Keratinocyte (primary cell): ENCODE measurements at regions not wholly inside any gene's neighbourhood (a gene's known extent, or its start where the extent isn't known, plus 50 kb on each side); places are given as distances from the start of the nearest gene placed in this dataset.

Experiments
- EZH2 ChIP-seq: IDR thresholded peaks from one replicate; pipeline ENCODE4 v1.6.1; 2012; ENCODE audit warnings: inconsistent platforms, mild to moderate bottlenecking, low read length, moderate library complexity
- TF ChIP-seq, protein P1 (sequence below), 3 experiments: IDR thresholded peaks in 1 of 3; conservative IDR thresholded peaks in 1 of 3; optimal IDR thresholded peaks in 1 of 3; 2 replicates in 2 of 3; 3 replicates in 1 of 3; pipeline versions ENCODE3 to v1.5.1; 2011; ENCODE audit warnings: low read length in 3 of 3, mild to moderate bottlenecking in 3 of 3, moderate library complexity in 2 of 3, control low read depth in 1 of 3, inconsistent platforms in 1 of 3; ENCODE audit not compliant: insufficient read depth in 2 of 3; ENCODE audit errors: extremely low read depth in 1 of 3

GRCh38 chr4:125591290-125591689 is 276.5 kb downstream of the FAT4 start:
- TF ChIP-seq, protein P1, sequence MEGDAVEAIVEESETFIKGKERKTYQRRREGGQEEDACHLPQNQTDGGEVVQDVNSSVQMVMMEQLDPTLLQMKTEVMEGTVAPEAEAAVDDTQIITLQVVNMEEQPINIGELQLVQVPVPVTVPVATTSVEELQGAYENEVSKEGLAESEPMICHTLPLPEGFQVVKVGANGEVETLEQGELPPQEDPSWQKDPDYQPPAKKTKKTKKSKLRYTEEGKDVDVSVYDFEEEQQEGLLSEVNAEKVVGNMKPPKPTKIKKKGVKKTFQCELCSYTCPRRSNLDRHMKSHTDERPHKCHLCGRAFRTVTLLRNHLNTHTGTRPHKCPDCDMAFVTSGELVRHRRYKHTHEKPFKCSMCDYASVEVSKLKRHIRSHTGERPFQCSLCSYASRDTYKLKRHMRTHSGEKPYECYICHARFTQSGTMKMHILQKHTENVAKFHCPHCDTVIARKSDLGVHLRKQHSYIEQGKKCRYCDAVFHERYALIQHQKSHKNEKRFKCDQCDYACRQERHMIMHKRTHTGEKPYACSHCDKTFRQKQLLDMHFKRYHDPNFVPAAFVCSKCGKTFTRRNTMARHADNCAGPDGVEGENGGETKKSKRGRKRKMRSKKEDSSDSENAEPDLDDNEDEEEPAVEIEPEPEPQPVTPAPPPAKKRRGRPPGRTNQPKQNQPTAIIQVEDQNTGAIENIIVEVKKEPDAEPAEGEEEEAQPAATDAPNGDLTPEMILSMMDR (optimal IDR thresholded peaks at IDR 0.05 in 1 of 3, IDR thresholded peaks at IDR 0.05 in 1 of 3, conservative IDR thresholded peaks at IDR 0.05 in 1 of 3; ENCODE audit: extremely low read depth in 1 of 3, insufficient read depth in 2 of 3, low read length in 3 of 3): no peak
- TF ChIP-seq EZH2: no peak
